ENCODE measurements at regions not wholly inside any gene's neighbourhood (a gene's known extent, or its start where the extent isn't known, plus 50 kb on each side); places are given as distances from the start of the nearest gene placed in this dataset.

GRCh38 chr12:84043355-84043754, 869.2 kb downstream of the SLC6A15 start:
- TF ChIP-seq POLR2AphosphoS5 (IDR thresholded peaks at IDR 0.05; ENCODE audit: borderline replicate concordance, low read depth, low read length) (no peak), EZH2 (IDR thresholded peaks at IDR 0.05) (no peak)
